GM12875 (cell line): ENCODE measurements at regions not wholly inside any gene's neighbourhood (a gene's known extent, or its start where the extent isn't known, plus 50 kb on each side); places are given as distances from the start of the nearest gene placed in this dataset.
"Not testable (repeated sequence)": the region's sequence is repeated elsewhere in the genome, so short reads cannot be mapped to it uniquely, and the experiment has no call there.

Experiments
- H3K4me3 ChIP-seq: one replicate; pipeline ENCODE4 v1.5.1; 2011; ENCODE audit warnings: low read depth, low read length, control low read depth
- TF ChIP-seq, protein P1 (sequence below): IDR thresholded peaks from 2 replicates; pipeline ENCODE4 v1.5.1; 2011; ENCODE audit warnings: low read depth, mild to moderate bottlenecking, control low read depth, inconsistent platforms, low read length, moderate library complexity, borderline replicate concordance; ENCODE audit not compliant: insufficient read depth

DNA sequence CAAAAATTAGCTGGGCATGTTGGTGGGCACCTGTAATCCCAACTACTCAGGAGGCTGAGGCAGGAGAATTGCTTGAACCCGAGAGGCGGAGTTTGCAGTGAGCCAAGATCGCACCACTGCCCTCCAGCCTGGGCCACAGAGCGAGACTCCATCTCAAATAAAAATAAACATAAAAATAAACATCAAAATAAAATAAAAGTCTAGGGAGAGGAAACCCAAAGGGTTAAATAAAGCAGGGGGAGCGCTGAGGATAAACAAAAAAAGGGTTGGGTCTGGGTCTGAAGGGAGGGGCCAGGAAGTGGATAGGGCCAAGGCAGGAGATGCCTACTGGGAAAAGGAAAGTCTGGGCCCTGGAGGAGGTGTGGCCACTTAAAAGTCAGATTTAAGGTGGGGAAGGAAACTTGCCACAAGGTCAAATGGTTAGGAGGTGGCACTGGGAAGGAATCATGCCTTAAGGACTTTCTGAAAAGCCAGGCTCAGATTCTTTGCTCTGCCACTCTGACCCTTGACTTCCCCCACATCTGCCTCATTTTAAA, 150.0 kb downstream of the ADSS2 start:
- TF ChIP-seq, protein P1, sequence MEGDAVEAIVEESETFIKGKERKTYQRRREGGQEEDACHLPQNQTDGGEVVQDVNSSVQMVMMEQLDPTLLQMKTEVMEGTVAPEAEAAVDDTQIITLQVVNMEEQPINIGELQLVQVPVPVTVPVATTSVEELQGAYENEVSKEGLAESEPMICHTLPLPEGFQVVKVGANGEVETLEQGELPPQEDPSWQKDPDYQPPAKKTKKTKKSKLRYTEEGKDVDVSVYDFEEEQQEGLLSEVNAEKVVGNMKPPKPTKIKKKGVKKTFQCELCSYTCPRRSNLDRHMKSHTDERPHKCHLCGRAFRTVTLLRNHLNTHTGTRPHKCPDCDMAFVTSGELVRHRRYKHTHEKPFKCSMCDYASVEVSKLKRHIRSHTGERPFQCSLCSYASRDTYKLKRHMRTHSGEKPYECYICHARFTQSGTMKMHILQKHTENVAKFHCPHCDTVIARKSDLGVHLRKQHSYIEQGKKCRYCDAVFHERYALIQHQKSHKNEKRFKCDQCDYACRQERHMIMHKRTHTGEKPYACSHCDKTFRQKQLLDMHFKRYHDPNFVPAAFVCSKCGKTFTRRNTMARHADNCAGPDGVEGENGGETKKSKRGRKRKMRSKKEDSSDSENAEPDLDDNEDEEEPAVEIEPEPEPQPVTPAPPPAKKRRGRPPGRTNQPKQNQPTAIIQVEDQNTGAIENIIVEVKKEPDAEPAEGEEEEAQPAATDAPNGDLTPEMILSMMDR, result no peak

DNA sequence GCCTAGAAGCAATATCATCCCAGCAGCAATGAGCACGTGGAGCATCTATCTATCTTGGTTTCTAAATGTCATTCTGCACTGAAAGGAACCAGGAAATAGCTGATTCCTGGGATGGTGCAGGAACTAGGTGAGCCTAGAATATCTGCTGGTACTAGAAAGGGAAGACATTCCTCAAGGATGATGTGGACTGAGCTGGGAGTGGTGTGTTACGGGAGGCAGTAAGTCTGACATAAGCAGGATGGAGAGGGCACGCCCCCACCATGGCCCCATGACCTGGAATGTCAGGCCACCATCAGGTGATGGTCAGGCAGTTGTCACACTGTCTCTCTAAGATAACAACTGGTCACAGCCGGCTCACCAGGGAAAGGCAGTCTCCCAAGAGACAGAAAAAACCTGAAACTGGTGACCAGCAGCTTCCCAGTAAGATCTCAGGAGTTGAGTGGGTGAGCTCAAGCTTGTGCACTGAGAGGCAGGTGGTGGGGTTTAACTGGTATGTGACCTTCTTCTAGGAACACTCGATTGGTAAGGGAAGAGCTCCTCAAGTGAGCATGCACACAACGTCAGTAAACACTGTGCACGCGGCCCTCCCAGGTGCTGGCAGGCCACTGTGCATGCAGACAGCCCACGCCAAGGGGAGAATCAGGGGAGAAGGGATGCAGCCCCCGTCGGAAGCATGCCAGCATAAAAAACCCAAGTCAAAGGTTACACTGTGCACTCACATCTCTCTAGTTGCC, 148.7 kb downstream of the ADSS2 start:
- H3K4me3 ChIP-seq, result no peak overlapping the region
- TF ChIP-seq, protein P1, result no peak

More for the DNA sequence above, 150.0 kb downstream of the ADSS2 start:
- H3K4me3 ChIP-seq, result no peak overlapping the region

- TF ChIP-seq, protein P1, result no peak
- no peak overlapping the region for H3K4me3 ChIP-seq
Measured at GRCh38 chr1:244303610-244303969, 148.1 kb downstream of the ADSS2 start.

GRCh38 chr1:244304156-244304555, 147.6 kb downstream of the ADSS2 start:
- H3K4me3 ChIP-seq, result no peak overlapping the region
- TF ChIP-seq, protein P1, result no peak

DNA sequence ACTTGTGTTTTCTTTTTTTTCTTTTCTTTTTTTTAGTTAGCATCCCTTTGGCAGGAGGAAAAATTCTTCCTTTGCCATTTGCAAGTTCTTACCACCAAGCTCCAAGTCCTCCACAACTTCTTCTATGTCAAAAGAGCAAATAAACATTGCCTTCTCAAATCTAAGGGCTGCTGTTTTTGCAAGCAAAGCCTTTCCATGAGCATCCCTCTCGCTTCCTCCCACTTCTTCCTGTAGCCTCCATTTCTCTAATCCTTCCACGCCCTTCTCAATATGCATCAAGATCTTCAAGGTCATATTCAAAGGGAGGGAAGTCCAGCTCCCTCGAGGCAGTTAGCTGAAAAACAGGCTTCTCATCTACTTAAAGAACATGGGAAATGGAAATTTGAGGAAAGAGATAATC, 147.1 kb downstream of the ADSS2 start:
- TF ChIP-seq, protein P1, result no peak

GRCh38 chr1:244305776-244306341, 145.8 kb downstream of the ADSS2 start:
- H3K4me3 ChIP-seq, result no peak overlapping the region
- TF ChIP-seq, protein P1, result no peak

More for the DNA sequence above, 147.1 kb downstream of the ADSS2 start:
- no peak overlapping the region for H3K4me3 ChIP-seq

- TF ChIP-seq, protein P1, result no peak
Measured at GRCh38 chr1:244306544-244306943, 145.2 kb downstream of the ADSS2 start.

DNA sequence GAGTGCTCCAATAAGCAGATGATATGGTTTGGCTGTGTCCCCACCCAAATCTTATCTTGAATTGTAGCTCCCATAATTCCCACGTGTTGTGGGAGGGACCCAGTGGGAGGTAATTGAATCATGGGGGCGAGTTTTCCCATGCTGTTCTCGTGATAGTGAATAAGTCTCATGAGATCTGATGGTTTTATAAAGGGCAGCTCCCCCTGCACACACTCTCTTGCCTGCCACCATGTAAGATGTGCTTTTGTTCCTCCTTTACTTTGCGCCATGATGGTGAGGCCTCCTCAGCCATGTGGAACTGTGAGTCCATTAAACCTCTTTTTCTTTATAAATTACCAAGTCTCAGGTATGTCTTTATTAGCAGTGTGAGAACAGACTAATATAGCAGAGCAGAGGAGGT, 142.5 kb downstream of the ADSS2 start:
- not testable (repeated sequence) for H3K4me3 ChIP-seq

More at GRCh38 chr1:244306544-244306943, 145.2 kb downstream of the ADSS2 start:
- H3K4me3 ChIP-seq, result no peak overlapping the region
